ENCODE measurements at regions not wholly inside any gene's neighbourhood (a gene's known extent, or its start where the extent isn't known, plus 50 kb on each side); places are given as distances from the start of the nearest gene placed in this dataset.

- TF ChIP-seq EP300 (IDR thresholded peaks at IDR 0.05) (no peak), POLR2A (IDR thresholded peaks at IDR 0.05; ENCODE audit: low read depth) (no peak), CTCF (IDR thresholded peaks at IDR 0.05) (no peak), POLR2AphosphoS5 (IDR thresholded peaks at IDR 0.05) (no peak)
- Histone ChIP-seq H3K9me3 (no peaks in the 10 kb centered on the region), H3K36me3 (no peaks in the 10 kb centered on the region), H3K4me1 (no peaks in the 10 kb centered on the region), H3K27me3 (no peaks in the 10 kb centered on the region), H3K27ac (replicated peaks in 1 of 4) (no peak overlapping the region), H3K4me3 (no peak overlapping the region)
- no peak for DNase-seq (ENCODE audit: extremely low spot score)
- intact Hi-C loops (cut with DNase I): no loop called here
- 69% methylated on average over 3 of the region's 3 CpGs for WGBS
Measured at GRCh38 chr5:136434795-136435194, 69.5 kb upstream of the TRPC7 start.

GRCh38 chr5:136432705-136433104 is 67.4 kb upstream of the TRPC7 start:
- H3K9me3 ChIP-seq: no peaks in the 10 kb centered on the region
- H3K36me3 ChIP-seq: no peaks in the 10 kb centered on the region
- H3K4me1 ChIP-seq: no peaks in the 10 kb centered on the region
- no peak for DNase-seq (ENCODE audit: extremely low spot score)
- TF ChIP-seq EP300 (IDR thresholded peaks at IDR 0.05): no peak
- no peak for TF ChIP-seq POLR2A (IDR thresholded peaks at IDR 0.05; ENCODE audit: low read depth)
- TF ChIP-seq CTCF (IDR thresholded peaks at IDR 0.05): no peak
- no peak for TF ChIP-seq POLR2AphosphoS5 (IDR thresholded peaks at IDR 0.05)
- intact Hi-C loops (cut with DNase I): no loop called here
- H3K27ac ChIP-seq (replicated peaks in 1 of 4): no peak overlapping the region
- no peak overlapping the region for H3K4me3 ChIP-seq
- WGBS: 79% methylated on average over 2 of the region's 2 CpGs
- no peaks in the 10 kb centered on the region for H3K27me3 ChIP-seq

GRCh38 chr5:136430081-136430480 is 64.7 kb upstream of the TRPC7 start:
- H3K27ac ChIP-seq (replicated peaks in 1 of 4): no peak overlapping the region
- no peaks in the 10 kb centered on the region for H3K9me3 ChIP-seq
- no peaks in the 10 kb centered on the region for H3K4me1 ChIP-seq
- TF ChIP-seq POLR2A (IDR thresholded peaks at IDR 0.05; ENCODE audit: low read depth): no peak
- no peak for TF ChIP-seq POLR2AphosphoS5 (IDR thresholded peaks at IDR 0.05)
- no peak for TF ChIP-seq CTCF (IDR thresholded peaks at IDR 0.05)
- TF ChIP-seq EP300 (IDR thresholded peaks at IDR 0.05): no peak
- H3K36me3 ChIP-seq: no peaks in the 10 kb centered on the region
- H3K27me3 ChIP-seq: no peaks in the 10 kb centered on the region
- H3K4me3 ChIP-seq: no peak overlapping the region
- no peak for DNase-seq (ENCODE audit: extremely low spot score)
- intact Hi-C loops (cut with DNase I): no loop called here

- Histone ChIP-seq H3K27me3 (no peaks in the 10 kb centered on the region), H3K9me3 (no peaks in the 10 kb centered on the region), H3K27ac (replicated peaks in 1 of 4) (no peak overlapping the region), H3K4me1 (no peaks in the 10 kb centered on the region), H3K36me3 (no peaks in the 10 kb centered on the region), H3K4me3 (no peak overlapping the region)
- peak; percentile 86 for DNase-seq (ENCODE audit: extremely low spot score)
- intact Hi-C loops (cut with DNase I): no loop called here
- 78% methylated on average over 2 of the region's 2 CpGs for WGBS
- TF ChIP-seq CTCF (IDR thresholded peaks at IDR 0.05): no peak
- TF ChIP-seq POLR2AphosphoS5 (IDR thresholded peaks at IDR 0.05): no peak
- TF ChIP-seq EP300 (IDR thresholded peaks at IDR 0.05): no peak
- no peak for TF ChIP-seq POLR2A (IDR thresholded peaks at IDR 0.05; ENCODE audit: low read depth)
Measured at GRCh38 chr5:136427426-136427825, 62.1 kb upstream of the TRPC7 start.

GRCh38 chr5:136425921-136426320 is 60.6 kb upstream of the TRPC7 start:
- no peaks in the 10 kb centered on the region for H3K9me3 ChIP-seq
- TF ChIP-seq POLR2A (IDR thresholded peaks at IDR 0.05; ENCODE audit: low read depth) (no peak), POLR2AphosphoS5 (IDR thresholded peaks at IDR 0.05) (no peak), EP300 (IDR thresholded peaks at IDR 0.05) (no peak), CTCF (IDR thresholded peaks at IDR 0.05) (no peak)
- H3K4me3 ChIP-seq: no peak overlapping the region
- no peaks in the 10 kb centered on the region for H3K36me3 ChIP-seq
- H3K27me3 ChIP-seq: peaks cover 0 to 10% (median 0%) of the 10 kb centered on the region in 4 donors
- H3K27ac ChIP-seq (replicated peaks in 1 of 4): no peak overlapping the region
- peak; percentile 62 for DNase-seq (ENCODE audit: extremely low spot score)
- 63% methylated on average over 3 of the region's 3 CpGs for WGBS
- H3K4me1 ChIP-seq: no peaks in the 10 kb centered on the region
- intact Hi-C loops (cut with DNase I): no loop called here
